A172 (cell line): ENCODE measurements at regions not wholly inside any gene's neighbourhood (a gene's known extent, or its start where the extent isn't known, plus 50 kb on each side); places are given as distances from the start of the nearest gene placed in this dataset.

Experiments
- DNase-seq: peaks from one replicate; pipeline ENCODE4 v3.0.0-alpha.2; 2015; ENCODE audit warnings: low spot score

- DNase-seq: no peak
These were observed 140.1 kb downstream of the RBFOX3 start for GRCh38 chr17:79470754-79471153.

GRCh38 chr17:79469646-79470045 is 141.2 kb downstream of the RBFOX3 start:
- DNase-seq: no peak

GRCh38 chr17:79468183-79468944 is 142.5 kb downstream of the RBFOX3 start:
- DNase-seq: no peak

GRCh38 chr17:79466562-79467350 is 144.1 kb downstream of the RBFOX3 start:
- DNase-seq: no peak

GRCh38 chr17:79465681-79466025 is 145.2 kb downstream of the RBFOX3 start:
- no peak for DNase-seq

GRCh38 chr17:79465011-79465680 is 145.7 kb downstream of the RBFOX3 start:
- DNase-seq: no peak

GRCh38 chr17:79464318-79465010 is 146.4 kb downstream of the RBFOX3 start:
- no peak for DNase-seq

GRCh38 chr17:79463421-79464317 is 147.2 kb downstream of the RBFOX3 start:
- no peak for DNase-seq

GRCh38 chr17:79461041-79461440 is 149.8 kb downstream of the RBFOX3 start:
- peak; percentile 89 for DNase-seq

GRCh38 chr17:79459846-79460245 is 151.0 kb downstream of the RBFOX3 start:
- DNase-seq: no peak

GRCh38 chr17:79459003-79459655 is 151.7 kb downstream of the RBFOX3 start:
- no peak for DNase-seq

GRCh38 chr17:79458356-79458755 is 152.5 kb downstream of the RBFOX3 start:
- DNase-seq: no peak

- DNase-seq: no peak
These were observed 153.0 kb downstream of the RBFOX3 start for GRCh38 chr17:79457889-79458288.

- no peak for DNase-seq
These were observed 153.5 kb downstream of the RBFOX3 start for GRCh38 chr17:79457376-79457775.

GRCh38 chr17:79455636-79456035 is 155.2 kb downstream of the RBFOX3 start:
- DNase-seq: no peak

GRCh38 chr17:79454826-79455225 is 156.0 kb downstream of the RBFOX3 start:
- DNase-seq: no peak

GRCh38 chr17:79453481-79453880 is 157.4 kb downstream of the RBFOX3 start:
- DNase-seq: no peak

GRCh38 chr17:79452706-79453105 is 158.1 kb downstream of the RBFOX3 start:
- DNase-seq: no peak

GRCh38 chr17:79451167-79451566 is 159.7 kb downstream of the RBFOX3 start:
- no peak for DNase-seq

GRCh38 chr17:79446399-79447009 is 164.3 kb downstream of the RBFOX3 start:
- DNase-seq: no peak
